PFSK-1 (cell line): ENCODE measurements at regions not wholly inside any gene's neighbourhood (a gene's known extent, or its start where the extent isn't known, plus 50 kb on each side); places are given as distances from the start of the nearest gene placed in this dataset.

Source experiments
- FOXP2 ChIP-seq: optimal IDR thresholded peaks from 2 replicates; pipeline ENCODE3; 2011; ENCODE audit warnings: borderline replicate concordance, control low read depth, inconsistent platforms; ENCODE audit not compliant: insufficient read depth; ENCODE audit errors: extremely low read length, extremely low read depth
- POLR2AphosphoS5 ChIP-seq: IDR thresholded peaks from 2 replicates; pipeline ENCODE4 v1.6.1; 2012; ENCODE audit warnings: low read depth, mild to moderate bottlenecking, control low read depth, low read length, moderate library complexity
- SIN3A ChIP-seq: IDR thresholded peaks from 2 replicates; pipeline ENCODE4 v1.6.1; 2012; ENCODE audit warnings: mild to moderate bottlenecking, low read length, moderate library complexity, borderline replicate concordance; ENCODE audit not compliant: insufficient read depth
- TAF1 ChIP-seq: IDR thresholded peaks from 2 replicates; pipeline ENCODE4 v1.6.1; 2012; ENCODE audit warnings: low read length, control low read depth, borderline replicate concordance; ENCODE audit not compliant: insufficient read depth
- TF ChIP-seq, protein P1 (sequence below), 2 experiments: IDR thresholded peaks; 2 replicates each; pipeline versions ENCODE4 v1.6.1 to v1.8.0; 2011 to 2012; ENCODE audit warnings: low read depth in 2 of 2, low read length in 2 of 2, control low read depth in 1 of 2, inconsistent platforms in 1 of 2, mild to moderate bottlenecking in 1 of 2, moderate library complexity in 1 of 2; ENCODE audit not compliant: insufficient read depth in 1 of 2

- TF ChIP-seq TAF1 (no peak), POLR2AphosphoS5 (no peak), FOXP2 (no peak), SIN3A (no peak)
- TF ChIP-seq, protein P1, sequence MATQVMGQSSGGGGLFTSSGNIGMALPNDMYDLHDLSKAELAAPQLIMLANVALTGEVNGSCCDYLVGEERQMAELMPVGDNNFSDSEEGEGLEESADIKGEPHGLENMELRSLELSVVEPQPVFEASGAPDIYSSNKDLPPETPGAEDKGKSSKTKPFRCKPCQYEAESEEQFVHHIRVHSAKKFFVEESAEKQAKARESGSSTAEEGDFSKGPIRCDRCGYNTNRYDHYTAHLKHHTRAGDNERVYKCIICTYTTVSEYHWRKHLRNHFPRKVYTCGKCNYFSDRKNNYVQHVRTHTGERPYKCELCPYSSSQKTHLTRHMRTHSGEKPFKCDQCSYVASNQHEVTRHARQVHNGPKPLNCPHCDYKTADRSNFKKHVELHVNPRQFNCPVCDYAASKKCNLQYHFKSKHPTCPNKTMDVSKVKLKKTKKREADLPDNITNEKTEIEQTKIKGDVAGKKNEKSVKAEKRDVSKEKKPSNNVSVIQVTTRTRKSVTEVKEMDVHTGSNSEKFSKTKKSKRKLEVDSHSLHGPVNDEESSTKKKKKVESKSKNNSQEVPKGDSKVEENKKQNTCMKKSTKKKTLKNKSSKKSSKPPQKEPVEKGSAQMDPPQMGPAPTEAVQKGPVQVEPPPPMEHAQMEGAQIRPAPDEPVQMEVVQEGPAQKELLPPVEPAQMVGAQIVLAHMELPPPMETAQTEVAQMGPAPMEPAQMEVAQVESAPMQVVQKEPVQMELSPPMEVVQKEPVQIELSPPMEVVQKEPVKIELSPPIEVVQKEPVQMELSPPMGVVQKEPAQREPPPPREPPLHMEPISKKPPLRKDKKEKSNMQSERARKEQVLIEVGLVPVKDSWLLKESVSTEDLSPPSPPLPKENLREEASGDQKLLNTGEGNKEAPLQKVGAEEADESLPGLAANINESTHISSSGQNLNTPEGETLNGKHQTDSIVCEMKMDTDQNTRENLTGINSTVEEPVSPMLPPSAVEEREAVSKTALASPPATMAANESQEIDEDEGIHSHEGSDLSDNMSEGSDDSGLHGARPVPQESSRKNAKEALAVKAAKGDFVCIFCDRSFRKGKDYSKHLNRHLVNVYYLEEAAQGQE (IDR thresholded peaks at IDR 0.05; ENCODE audit: insufficient read depth in 1 of 2, low read depth in 2 of 2, low read length in 2 of 2) = no peak
These were observed 466.4 kb downstream of the MED13L start for GRCh38 chr12:115811045-115811444.

GRCh38 chr12:115810122-115810901 lies 467.2 kb downstream of the MED13L start:
- TF ChIP-seq SIN3A = no peak
- no peak for TF ChIP-seq TAF1
- no peak for TF ChIP-seq FOXP2
- no peak for TF ChIP-seq POLR2AphosphoS5

DNA sequence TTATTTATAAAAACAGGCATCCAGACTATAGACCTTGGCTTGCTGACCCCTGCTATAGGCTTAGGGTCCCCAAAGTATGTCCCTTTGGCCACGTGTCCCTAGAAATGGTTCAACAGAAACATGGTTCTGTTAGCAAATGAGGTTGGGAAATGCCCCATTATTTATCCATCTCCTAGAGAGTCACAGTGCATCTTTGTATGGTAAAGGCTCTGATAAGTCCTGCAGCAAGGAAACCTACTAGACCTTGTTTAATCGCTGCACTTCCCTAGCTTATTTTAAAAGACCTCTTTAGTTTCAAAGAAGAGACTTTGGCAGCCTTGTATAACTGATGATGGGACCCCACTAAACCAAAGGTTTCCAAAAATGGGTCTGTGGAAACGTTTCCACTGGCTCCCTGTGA lies 471.5 kb downstream of the MED13L start:
- TF ChIP-seq TAF1 (no peak), POLR2AphosphoS5 (no peak), SIN3A (no peak), FOXP2 (no peak)
- TF ChIP-seq, protein P1 (IDR thresholded peaks at IDR 0.05; ENCODE audit: insufficient read depth in 1 of 2, low read depth in 2 of 2, low read length in 2 of 2) = no peak

GRCh38 chr12:115802767-115803166 lies 474.7 kb downstream of the MED13L start:
- TF ChIP-seq SIN3A = no peak
- TF ChIP-seq FOXP2 = no peak
- no peak for TF ChIP-seq POLR2AphosphoS5
- TF ChIP-seq, protein P1 (IDR thresholded peaks at IDR 0.05; ENCODE audit: insufficient read depth in 1 of 2, low read depth in 2 of 2, low read length in 2 of 2) = no peak
- no peak for TF ChIP-seq TAF1

DNA sequence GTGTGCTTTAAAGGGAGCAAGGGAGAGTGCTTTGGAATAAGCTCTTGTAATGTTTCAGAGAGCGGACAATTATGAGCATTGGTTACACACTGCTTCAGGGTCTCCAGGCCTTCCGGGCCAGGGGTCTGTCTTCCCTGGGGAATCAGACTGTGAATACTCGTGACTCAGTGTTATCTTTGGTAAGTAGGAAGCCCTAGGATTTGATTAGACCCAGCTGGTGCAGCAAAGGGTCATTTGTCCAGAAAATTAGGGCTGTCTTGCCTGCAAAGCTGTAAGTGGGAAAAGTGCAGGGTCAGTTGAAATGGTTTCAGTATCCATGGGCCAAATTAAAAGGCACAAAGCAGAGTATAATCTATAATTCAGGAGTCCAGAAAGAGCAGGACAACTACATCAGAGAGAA lies 475.6 kb downstream of the MED13L start:
- TF ChIP-seq FOXP2 = no peak
- TF ChIP-seq TAF1 = no peak
- TF ChIP-seq, protein P1 (IDR thresholded peaks at IDR 0.05; ENCODE audit: insufficient read depth in 1 of 2, low read depth in 2 of 2, low read length in 2 of 2) = no peak
- TF ChIP-seq SIN3A = no peak
- TF ChIP-seq POLR2AphosphoS5 = no peak
